SHP77 treated with DMSO at 0.1 percent for 48 hours (cell line): ENCODE measurements at regions not wholly inside any gene's neighbourhood (a gene's known extent, or its start where the extent isn't known, plus 50 kb on each side); places are given as distances from the start of the nearest gene placed in this dataset.
A peak's percentile ranks its signal among the peaks of the same experiment; 100 is the strongest.

Experiments used
- DNase-seq: peaks from one replicate; lab custom pipeline; 2025; lab: John Stamatoyannopoulos, UW

DNA sequence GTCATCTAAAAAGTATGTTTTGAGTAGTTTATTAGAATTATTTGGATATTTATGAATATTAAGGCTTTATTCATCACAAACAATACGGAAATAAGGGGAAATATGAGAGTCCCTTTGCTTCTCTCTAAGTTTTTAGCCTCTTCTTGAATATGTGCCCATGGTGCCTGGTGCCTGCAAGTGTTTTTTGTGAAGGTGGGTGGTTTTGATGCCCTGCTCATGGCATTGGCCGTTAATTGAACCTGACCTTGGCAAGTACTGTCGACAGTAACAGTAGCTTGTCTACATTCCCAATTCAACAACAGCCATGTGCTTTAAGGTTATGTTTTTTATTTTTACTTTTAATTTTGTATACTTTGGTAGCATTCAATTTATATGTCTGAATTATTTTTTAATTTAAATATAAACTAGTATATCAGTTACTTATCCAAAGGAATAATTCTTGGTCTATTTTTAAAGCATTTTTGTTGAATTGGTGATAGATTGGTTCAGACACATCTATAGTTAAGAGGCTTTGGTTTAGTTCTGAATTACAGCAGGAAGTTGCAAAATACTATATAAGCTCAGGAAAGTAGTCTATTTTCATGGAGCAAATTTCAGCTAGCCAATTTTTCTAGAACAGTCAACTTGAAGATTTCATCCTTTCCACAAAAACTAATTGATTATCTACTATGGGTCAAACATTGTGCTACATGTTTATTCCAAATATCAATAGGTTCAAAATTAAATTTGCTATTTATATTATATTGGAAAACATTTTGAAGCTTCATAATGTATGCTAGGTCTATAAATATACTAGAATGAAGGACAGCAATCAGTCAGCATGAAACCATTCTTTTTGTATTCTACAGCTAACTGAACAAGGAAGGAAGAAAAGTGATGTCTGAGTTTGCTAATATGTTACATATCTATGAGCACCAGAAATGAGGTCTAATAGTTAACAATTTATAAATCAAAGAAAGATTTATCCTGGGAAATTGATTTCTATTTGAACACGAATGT, 184.4 kb downstream of the MRPL39 start:
- DNase-seq = no peak

- DNase-seq = peak; percentile 32
These were observed 185.8 kb downstream of the MRPL39 start for GRCh38 chr21:25421321-25422028.

GRCh38 chr21:25420831-25421230, 186.4 kb downstream of the MRPL39 start:
- no peak for DNase-seq

- DNase-seq = no peak
These were observed 190.6 kb downstream of the MRPL39 start for GRCh38 chr21:25416669-25417068.

DNA sequence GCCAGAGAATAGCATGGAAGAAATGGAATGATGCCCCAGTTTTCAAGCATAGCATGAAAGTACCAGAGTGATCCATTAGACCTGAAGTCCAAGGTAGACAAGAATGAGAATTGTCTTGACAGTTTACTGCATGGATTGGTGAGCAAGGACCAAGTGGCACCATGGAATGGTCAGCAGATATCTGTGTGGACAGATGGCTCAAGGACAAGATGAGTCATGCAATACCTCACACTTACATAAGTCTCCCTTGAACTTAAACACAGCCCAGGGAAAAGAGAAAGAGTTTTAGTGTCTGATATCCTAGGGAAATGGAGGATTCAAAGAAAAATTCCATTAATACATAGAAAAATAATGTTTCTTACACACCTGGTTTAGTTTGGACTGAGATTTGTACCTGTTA, 195.2 kb downstream of the MRPL39 start:
- no peak for DNase-seq

DNA sequence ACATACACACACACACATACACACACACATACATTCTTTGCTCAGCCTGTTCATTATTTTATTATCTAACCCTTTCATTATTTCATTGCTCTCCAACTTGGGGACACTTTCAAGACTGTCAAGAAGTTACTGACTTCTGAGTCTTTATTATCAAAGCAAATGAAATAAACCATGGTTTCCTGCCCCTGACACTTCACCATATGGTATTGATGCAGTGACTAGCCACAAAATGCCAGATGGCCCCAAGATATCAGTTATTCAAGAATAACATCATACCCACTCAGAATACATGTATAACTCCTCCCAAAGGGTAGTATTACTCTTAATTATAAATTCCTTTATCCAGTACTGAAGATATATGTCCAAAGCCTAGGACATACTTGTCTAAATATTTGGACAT, 197.3 kb downstream of the MRPL39 start:
- no peak for DNase-seq

DNA sequence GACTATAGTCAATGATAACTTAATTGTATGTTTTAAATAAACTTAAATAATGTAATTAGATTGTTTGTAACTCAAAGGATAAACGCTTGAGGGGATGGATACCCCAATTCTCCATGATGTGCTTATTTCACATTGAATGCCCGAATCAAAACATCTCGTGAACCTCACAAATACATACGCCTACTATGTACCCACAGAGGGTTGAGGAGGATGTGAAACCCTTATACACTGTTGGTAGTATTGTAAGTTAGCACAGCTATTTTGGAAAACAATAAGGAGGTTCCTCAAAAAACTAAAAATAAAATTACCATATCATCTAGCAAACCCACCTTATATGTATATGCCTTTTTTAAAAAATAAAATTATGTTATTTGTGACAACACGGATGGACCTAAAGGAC, 198.6 kb downstream of the MRPL39 start:
- DNase-seq = no peak

- no peak for DNase-seq
These were observed 200.2 kb downstream of the MRPL39 start for GRCh38 chr21:25406887-25407579.

DNA sequence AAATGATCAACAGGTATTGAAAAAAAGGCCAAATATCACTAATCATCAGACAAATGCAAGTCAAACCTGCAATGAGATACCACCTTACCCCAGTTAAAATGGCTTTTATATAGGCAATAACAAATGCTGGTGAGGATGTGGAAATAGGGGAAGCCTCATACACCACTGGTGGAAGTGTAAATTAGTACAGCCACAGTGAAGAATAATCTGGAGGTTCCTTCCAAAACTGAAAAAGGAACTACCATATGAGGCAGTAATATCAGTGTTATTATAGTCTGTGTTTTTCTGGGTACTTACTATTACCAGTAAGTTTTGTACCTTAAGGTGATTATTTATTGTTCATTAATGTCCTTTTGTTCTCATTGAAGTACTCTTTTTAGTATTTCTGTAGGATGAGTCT, 201.3 kb downstream of the MRPL39 start:
- DNase-seq = no peak

- no peak for DNase-seq
These were observed 204.9 kb downstream of the MRPL39 start for GRCh38 chr21:25402134-25402961.

DNA sequence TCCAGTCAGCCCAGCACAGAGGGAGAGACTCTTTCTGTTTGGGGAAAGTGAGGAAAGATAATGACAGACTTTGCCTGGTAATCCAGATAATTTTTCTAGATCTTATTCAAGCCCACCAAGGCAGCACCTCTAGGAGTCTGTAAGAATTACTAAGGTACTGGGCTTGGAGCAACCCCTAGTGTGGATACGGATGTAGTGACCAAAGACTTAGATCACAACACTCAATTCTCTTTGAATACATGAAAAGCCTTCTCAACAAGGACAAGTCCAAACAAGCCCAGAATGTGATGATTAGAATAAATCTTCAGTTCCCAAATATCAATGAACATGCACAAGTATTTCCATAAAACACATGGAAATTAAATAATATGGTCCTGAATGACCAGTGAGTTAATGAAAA, 206.9 kb downstream of the MRPL39 start:
- DNase-seq = no peak

DNA sequence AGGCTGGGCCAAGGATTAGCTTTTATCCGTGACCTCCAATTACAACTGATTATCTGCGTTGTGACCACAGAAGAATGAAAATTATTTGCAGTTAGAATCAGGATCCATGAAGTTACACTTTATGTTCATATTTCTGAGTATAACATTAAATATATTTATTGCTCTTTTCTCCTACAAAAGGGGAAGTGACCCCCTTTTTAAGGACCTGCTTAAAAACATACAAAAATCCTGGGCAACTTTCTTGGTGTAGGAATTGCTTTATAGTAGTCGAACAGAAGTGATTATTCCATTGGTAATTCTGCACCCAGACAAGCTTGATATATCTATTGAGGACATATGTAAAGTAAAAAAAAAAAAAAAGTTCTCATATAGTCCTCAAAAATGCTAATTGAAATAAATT, 208.7 kb downstream of the MRPL39 start:
- DNase-seq = no peak

GRCh38 chr21:25396135-25396711, 211.1 kb downstream of the MRPL39 start:
- no peak for DNase-seq

DNA sequence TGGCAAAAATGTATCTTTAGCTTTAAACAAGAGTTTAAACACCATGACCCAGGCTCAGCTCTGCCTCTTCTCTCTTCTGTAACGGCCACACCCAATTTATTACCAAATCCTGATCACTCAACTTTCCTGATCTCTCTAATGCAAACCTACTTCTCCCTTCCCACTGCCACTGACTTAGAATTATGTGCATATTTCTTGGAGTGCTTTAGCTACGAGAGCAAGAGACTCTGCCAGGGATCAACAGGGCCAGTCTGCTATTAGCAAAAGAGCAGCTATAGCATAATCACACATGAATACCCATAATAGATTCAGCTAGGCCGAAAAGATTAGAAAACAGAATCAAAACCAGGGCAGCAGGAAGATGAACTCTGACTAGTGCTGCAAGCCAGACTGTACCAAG, 215.5 kb downstream of the MRPL39 start:
- no peak for DNase-seq

DNA sequence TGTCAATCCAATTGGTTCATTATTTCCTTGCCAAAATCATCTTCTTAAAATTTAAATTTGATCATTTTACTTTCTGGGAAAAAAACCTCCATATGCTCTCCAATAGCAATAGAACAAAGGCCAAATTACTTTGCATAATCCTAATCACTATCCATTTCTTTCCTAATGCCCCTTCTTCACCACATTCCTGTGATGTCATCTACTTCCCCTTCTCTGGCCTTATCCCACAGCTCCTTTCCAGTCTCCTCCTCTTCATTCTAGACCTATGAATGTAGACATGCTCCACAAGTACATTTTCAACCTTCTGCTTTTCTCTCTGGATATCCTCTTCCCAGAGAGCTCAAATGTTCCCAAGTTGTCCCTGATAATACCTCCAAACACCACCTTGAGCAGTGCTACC, 216.6 kb downstream of the MRPL39 start:
- no peak for DNase-seq

DNA sequence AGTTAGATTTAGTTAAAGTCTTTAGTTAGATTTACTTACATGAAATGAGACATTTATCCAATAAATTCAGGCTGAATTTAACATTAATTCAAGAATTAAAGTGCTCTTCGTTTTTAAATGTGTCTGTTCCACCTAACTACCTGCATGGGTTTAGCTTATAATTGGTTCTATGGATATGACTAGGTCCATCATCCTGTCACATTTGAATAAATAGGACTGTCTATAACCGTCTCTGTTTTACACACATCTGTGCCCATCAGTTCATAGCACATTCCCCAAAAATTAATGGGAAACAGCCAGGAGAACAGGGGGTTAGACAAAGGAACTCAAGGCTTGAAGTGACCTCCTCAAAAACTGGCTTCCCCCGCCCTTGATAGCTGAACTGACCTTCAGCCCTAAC, 219.6 kb downstream of the MRPL39 start:
- no peak for DNase-seq

DNA sequence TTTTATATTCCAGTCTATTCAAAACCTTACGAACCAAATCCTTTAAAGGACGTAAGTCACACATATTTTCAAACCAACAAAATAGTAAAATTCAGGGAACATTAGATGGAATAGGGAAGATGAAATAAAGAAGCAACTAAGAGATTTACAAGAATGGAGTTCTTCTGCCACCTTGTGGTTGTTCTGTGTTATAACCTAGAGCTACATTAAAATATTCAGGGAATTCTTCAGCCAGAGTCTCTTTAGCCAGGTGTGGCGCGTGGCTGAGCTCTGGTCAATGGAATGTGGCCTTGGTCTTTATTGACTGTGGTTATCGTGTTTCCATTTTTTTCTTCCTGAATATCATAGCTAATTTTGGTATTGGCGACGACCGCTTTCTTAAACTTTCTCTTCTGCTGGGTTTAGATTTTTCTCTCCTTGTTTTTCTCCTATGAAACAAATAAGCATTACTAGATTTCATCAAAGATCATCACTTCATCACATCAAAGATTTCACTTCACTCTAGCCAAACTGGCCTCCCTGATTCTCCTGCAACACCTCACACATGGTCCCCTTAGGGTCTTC, 221.3 kb downstream of the MRPL39 start:
- peak; percentile 66 for DNase-seq

DNA sequence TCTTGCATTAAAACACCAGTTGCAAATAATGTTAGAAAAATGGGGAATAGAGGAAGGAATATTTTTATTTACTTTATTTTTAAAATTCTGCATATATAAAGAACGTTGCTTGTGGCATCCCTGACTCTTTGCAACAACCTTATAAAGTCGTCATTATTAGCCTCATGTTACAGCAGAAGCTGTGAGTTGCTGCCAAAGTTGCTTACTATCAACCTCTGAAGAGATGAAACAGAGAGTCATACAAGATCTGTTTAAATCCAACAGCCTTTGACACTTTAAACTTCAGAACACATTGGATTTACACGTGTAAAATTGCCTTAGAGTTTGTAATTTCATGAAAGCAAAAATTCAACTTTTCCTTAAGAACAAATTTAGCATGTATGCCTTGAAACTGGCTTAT, 221.9 kb downstream of the MRPL39 start:
- DNase-seq = no peak

- no peak for DNase-seq
These were observed 222.5 kb downstream of the MRPL39 start for GRCh38 chr21:25384782-25385181.

GRCh38 chr21:25383545-25383944, 223.7 kb downstream of the MRPL39 start:
- DNase-seq = no peak

DNA sequence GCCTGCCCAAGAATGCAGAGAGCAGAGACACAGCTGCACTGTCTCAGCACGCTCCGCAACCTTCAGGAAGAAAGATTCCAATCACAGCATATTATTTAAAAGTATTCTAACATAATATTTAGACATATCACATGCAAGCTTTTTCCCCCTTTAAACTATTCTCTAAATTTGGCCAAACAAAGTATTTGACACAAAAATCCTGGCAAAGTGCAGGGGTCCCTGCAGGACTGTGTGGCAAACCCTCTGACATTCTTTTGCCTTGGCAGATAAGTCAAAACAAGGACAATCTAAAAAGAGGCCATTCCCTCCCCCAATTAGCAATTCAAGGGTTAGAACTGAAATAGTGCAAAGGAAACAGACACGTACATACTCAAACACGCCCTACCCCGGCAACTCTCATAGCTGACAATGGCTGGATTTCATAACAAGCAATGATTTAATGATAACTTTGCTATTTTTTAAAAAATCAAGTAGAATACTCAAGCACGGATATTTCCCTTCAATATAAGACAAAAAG, 225.3 kb downstream of the MRPL39 start:
- no peak for DNase-seq
